WERI-Rb-1 (cell line): ENCODE measurements at regions not wholly inside any gene's neighbourhood (a gene's known extent, or its start where the extent isn't known, plus 50 kb on each side); places are given as distances from the start of the nearest gene placed in this dataset.

Experiments used
- DNase-seq: peaks from one replicate; pipeline ENCODE4 v3.0.0-alpha.2; 2020
- H3K27ac ChIP-seq: fragments of 250-450 bp; sonication (Bioruptor Pico); 2 replicates; pipeline ENCODE4 v1.5.1; 2020; ENCODE audit warnings: mild to moderate bottlenecking, moderate library complexity
- H3K27me3 ChIP-seq: fragments of 250-450 bp; sonication (Bioruptor Pico); 2 replicates; pipeline ENCODE4 v1.5.1; 2021; ENCODE audit warnings: mild to moderate bottlenecking, low read depth, moderate library complexity; ENCODE audit not compliant: insufficient read depth, severe bottlenecking
- H3K36me3 ChIP-seq: fragments of 250-450 bp; sonication (Bioruptor Pico); 2 replicates; pipeline ENCODE4 v1.5.1; 2020; ENCODE audit warnings: mild to moderate bottlenecking, moderate library complexity
- H3K4me3 ChIP-seq: 2 replicates; pipeline ENCODE4 v1.5.1; 2011; ENCODE audit warnings: low read depth, mild to moderate bottlenecking, control low read depth, low read length
- H3K9me3 ChIP-seq: fragments of 250-450 bp; sonication (Bioruptor Pico); 2 replicates; pipeline ENCODE4 v1.5.1; 2021; ENCODE audit warnings: mild to moderate bottlenecking, moderate library complexity; ENCODE audit not compliant: severe bottlenecking
- TF ChIP-seq, protein P1 (sequence below): IDR thresholded peaks from 2 replicates; pipeline ENCODE4 v1.5.1; 2011; ENCODE audit warnings: low read depth, mild to moderate bottlenecking, control low read depth, inconsistent platforms, low read length

DNA sequence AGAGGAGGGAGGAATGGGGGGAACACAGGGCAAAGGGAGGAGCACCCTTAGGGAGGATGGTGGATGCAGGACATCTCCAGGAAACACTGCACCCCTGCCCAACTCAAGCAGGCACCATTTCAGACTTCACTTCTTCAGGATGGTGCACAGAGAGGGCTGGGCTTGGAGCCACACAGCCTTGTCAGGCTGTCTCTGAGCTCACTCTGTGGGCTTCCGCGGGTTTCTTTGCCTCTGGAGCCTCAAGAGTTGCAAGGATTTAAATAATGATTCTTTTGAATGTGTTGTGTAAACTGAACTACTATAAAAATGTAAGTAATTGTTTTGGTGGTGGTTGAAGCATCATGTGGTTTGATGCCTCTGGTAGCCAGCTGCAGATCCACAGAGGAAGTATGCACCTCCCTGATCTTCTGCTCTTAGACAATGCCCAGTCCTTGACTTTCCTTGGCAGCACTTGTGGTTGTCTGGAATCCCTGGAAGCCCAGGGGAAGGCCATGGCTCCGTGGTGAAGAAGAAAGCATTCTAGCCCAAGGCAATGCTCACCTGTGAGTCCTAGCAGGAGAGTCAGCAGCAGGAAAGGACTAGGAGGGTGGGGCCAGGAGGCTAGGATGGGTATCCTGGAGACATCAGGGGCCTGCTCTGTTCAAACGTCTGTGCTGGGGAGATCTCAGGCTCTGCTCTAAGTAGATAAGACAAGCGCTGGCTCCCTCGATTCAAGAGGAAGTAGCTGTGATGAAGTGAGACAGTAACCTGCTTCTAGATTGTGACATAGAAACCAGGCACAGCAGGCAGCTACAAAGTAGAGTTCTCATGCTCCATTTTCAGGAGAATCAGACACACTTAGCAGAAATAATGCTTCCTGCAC, 50.2 kb upstream of the SIRPG start:
- Histone ChIP-seq H3K27ac (no peak overlapping the region), H3K36me3 (no peaks in the 10 kb centered on the region), H3K9me3 (peaks cover 4% of the 10 kb centered on the region), H3K27me3 (peaks cover 71% of the 10 kb centered on the region), H3K4me3 (no peak overlapping the region)
- DNase-seq, result no peak
- TF ChIP-seq, protein P1, sequence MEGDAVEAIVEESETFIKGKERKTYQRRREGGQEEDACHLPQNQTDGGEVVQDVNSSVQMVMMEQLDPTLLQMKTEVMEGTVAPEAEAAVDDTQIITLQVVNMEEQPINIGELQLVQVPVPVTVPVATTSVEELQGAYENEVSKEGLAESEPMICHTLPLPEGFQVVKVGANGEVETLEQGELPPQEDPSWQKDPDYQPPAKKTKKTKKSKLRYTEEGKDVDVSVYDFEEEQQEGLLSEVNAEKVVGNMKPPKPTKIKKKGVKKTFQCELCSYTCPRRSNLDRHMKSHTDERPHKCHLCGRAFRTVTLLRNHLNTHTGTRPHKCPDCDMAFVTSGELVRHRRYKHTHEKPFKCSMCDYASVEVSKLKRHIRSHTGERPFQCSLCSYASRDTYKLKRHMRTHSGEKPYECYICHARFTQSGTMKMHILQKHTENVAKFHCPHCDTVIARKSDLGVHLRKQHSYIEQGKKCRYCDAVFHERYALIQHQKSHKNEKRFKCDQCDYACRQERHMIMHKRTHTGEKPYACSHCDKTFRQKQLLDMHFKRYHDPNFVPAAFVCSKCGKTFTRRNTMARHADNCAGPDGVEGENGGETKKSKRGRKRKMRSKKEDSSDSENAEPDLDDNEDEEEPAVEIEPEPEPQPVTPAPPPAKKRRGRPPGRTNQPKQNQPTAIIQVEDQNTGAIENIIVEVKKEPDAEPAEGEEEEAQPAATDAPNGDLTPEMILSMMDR, result no peak
